GM23338 (cell line): ENCODE measurements at regions not wholly inside any gene's neighbourhood (a gene's known extent, or its start where the extent isn't known, plus 50 kb on each side); places are given as distances from the start of the nearest gene placed in this dataset.

ENCODE experiments used
- ATAC-seq: fragments of 200-7000 bp; cut with Tn5 transposase; 3 replicates; pipeline ENCODE4 v1.9.1; 2020
- DNase-seq: peaks from one replicate; pipeline ENCODE4 v3.0.0-alpha.2; 2015; ENCODE audit warnings: low spot score
- H2AFZ ChIP-seq: fragments of 200-600 bp; sonication (generic); 2 replicates; pipeline ENCODE4 v1.8.0; 2016; ENCODE audit warnings: antibody characterized with exemption, mild to moderate bottlenecking, moderate library complexity
- H3F3A ChIP-seq: fragments of 200-600 bp; sonication (generic); replicated peaks from 2 replicates; pipeline ENCODE4 v1.8.0; 2017; ENCODE audit warnings: antibody characterized with exemption, mixed run types, low read depth
- H3K27ac ChIP-seq: fragments of 200-600 bp; sonication (generic); 2 replicates; pipeline ENCODE4 v1.6.1; 2016; ENCODE audit warnings: low read depth
- H3K27me3 ChIP-seq: fragments of 200-600 bp; sonication (generic); 2 replicates; pipeline ENCODE4 v1.8.0; 2016; ENCODE audit warnings: mild to moderate bottlenecking, mixed run types, moderate library complexity; ENCODE audit not compliant: insufficient read depth
- H3K36me3 ChIP-seq: fragments of 200-600 bp; sonication (generic); 2 replicates; pipeline ENCODE4 v1.8.0; 2016; ENCODE audit warnings: mild to moderate bottlenecking; ENCODE audit not compliant: insufficient read depth
- H3K4me1 ChIP-seq: fragments of 200-600 bp; sonication (generic); 2 replicates; pipeline ENCODE4 v1.8.0; 2016; ENCODE audit warnings: mild to moderate bottlenecking, moderate library complexity; ENCODE audit not compliant: insufficient read depth
- H3K4me2 ChIP-seq: fragments of 200-600 bp; sonication (generic); 2 replicates; pipeline ENCODE4 v1.7.1; 2017; ENCODE audit warnings: mixed run types
- H3K4me3 ChIP-seq: fragments of 200-600 bp; sonication (generic); 2 replicates; pipeline ENCODE4 v1.6.1; 2016; ENCODE audit warnings: mixed run types
- H3K79me2 ChIP-seq: fragments of 200-600 bp; sonication (generic); replicated peaks from 2 replicates; pipeline ENCODE4 v1.8.0; 2017; ENCODE audit warnings: mild to moderate bottlenecking; ENCODE audit not compliant: insufficient read depth
- H3K9me2 ChIP-seq: fragments of 200-600 bp; sonication (generic); 2 replicates; pipeline ENCODE4 v1.8.0; 2017; ENCODE audit not compliant: insufficient read depth
- H4K20me1 ChIP-seq: fragments of 200-600 bp; sonication (generic); replicated peaks from 2 replicates; pipeline ENCODE4 v1.8.0; 2017; ENCODE audit warnings: mild to moderate bottlenecking; ENCODE audit not compliant: insufficient read depth
- H3K27ac Mint-ChIP-seq: 2 replicates; pipeline ENCODE4 v1.8.0; 2020; ENCODE audit warnings: inconsistent platforms, mild to moderate bottlenecking, moderate library complexity, mixed read lengths
- H3K27me3 Mint-ChIP-seq: 3 replicates; pipeline ENCODE4 v1.8.0; 2022; ENCODE audit warnings: low read depth, mild to moderate bottlenecking, moderate library complexity, mixed read lengths, inconsistent platforms; ENCODE audit not compliant: insufficient read depth, poor library complexity
- H3K36me3 Mint-ChIP-seq: 3 replicates; pipeline ENCODE4 v1.8.0; 2021; ENCODE audit warnings: low read depth, mild to moderate bottlenecking, inconsistent platforms, moderate library complexity, mixed read lengths
- H3K4me1 Mint-ChIP-seq: 3 replicates; pipeline ENCODE4 v1.8.0; 2020; ENCODE audit warnings: mild to moderate bottlenecking, inconsistent platforms, mixed read lengths
- H3K4me3 Mint-ChIP-seq: 3 replicates; pipeline ENCODE4 v1.8.0; 2021; ENCODE audit warnings: moderate library complexity, mild to moderate bottlenecking, inconsistent platforms, mixed read lengths
- H3K9me3 Mint-ChIP-seq: 3 replicates; pipeline ENCODE4 v1.8.0; 2020; ENCODE audit warnings: moderate library complexity, mild to moderate bottlenecking, inconsistent platforms, mixed read lengths
- CREB1 ChIP-seq: fragments of 250-450 bp; sonication (Bioruptor Pico); IDR thresholded peaks from 2 replicates; pipeline ENCODE4 v1.5.0; 2020; ENCODE audit warnings: low read depth, mild to moderate bottlenecking, moderate library complexity
- EZH2 ChIP-seq: fragments of 200-600 bp; sonication (generic); IDR thresholded peaks from one replicate; pipeline ENCODE4 v1.8.0; 2017; ENCODE audit warnings: antibody characterized with exemption, mild to moderate bottlenecking, low read depth; ENCODE audit not compliant: unreplicated experiment
- JUNB ChIP-seq: IDR thresholded peaks from one replicate; pipeline ENCODE4 v1.6.1; 2016; ENCODE audit warnings: antibody characterized with exemption; ENCODE audit not compliant: unreplicated experiment
- NANOG ChIP-seq: IDR thresholded peaks from 2 replicates; pipeline ENCODE4 v1.6.1; 2016; ENCODE audit warnings: antibody characterized with exemption, borderline replicate concordance
- POLR2AphosphoS5 ChIP-seq: IDR thresholded peaks from 2 replicates; pipeline ENCODE4 v1.6.1; 2016; ENCODE audit warnings: antibody characterized with exemption, low read depth
- STAT1 ChIP-seq: IDR thresholded peaks from one replicate; pipeline ENCODE4 v1.6.1; 2016; ENCODE audit warnings: antibody characterized with exemption; ENCODE audit not compliant: unreplicated experiment
- ZNF114 ChIP-seq: fragments of 250-450 bp; sonication (Bioruptor Pico); IDR thresholded peaks from 2 replicates; pipeline ENCODE4 v1.5.0; 2020; ENCODE audit warnings: mild to moderate bottlenecking, moderate library complexity
- ZNF331 ChIP-seq: fragments of 250-450 bp; sonication (Bioruptor Pico); IDR thresholded peaks from 2 replicates; pipeline ENCODE4 v1.5.0; 2020; ENCODE audit warnings: low read depth, mild to moderate bottlenecking, moderate library complexity
- TF ChIP-seq, protein P1 (sequence below): IDR thresholded peaks from 2 replicates; pipeline ENCODE4 v1.6.1; 2016; ENCODE audit warnings: antibody characterized with exemption
- TF ChIP-seq, protein P2 (sequence below), 2 experiments: fragments of 200-600 bp in 1 of 2; sonication (generic) in 1 of 2; conservative IDR thresholded peaks; 2 replicates each; pipeline versions ENCODE4 v1.5.1 to v1.6.1; 2016 to 2017; ENCODE audit warnings: antibody characterized with exemption in 2 of 2, low read depth in 2 of 2, mild to moderate bottlenecking in 2 of 2, moderate library complexity in 1 of 2
- TF ChIP-seq, protein P3 (sequence below): IDR thresholded peaks from one replicate; pipeline ENCODE4 v1.6.1; 2018; ENCODE audit warnings: antibody characterized with exemption; ENCODE audit not compliant: unreplicated experiment

DNA sequence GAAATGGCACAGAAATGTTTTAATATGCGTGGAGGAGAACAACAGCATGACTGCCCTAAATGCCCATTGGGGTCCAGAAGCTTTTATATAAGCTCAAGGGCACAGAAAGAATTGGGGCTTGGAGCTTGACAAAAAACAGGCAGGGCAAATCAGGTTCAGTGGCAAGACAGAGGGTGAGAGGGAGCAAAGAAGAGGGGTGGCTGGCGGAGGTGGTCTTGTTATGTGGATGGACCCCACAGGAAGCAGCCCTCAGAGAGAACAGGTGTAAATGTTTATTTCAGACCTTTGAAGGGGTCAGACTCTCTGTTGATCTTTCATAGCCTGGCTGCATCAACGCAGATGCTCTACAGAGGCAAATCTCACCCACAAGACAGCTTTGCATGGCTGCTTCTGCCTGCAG, 213.1 kb upstream of the B3GAT1 start:
- TF ChIP-seq STAT1 = no peak
- TF ChIP-seq POLR2AphosphoS5 = no peak
- no peak for TF ChIP-seq ZNF331 (CRISPR knock-in tag)
- TF ChIP-seq EZH2 = no peak
- TF ChIP-seq NANOG = no peak
- no peak for ATAC-seq
- Histone ChIP-seq H3K4me1 (no peaks in the 10 kb centered on the region), H3F3A (no peaks in the 10 kb centered on the region), H3K27ac (no peak overlapping the region), H3K4me3 (no peak overlapping the region), H3K9me2 (peaks cover 7% of the 10 kb centered on the region; the same call in 1 of the 2 replicates), H3K27me3 (no peaks in the 10 kb centered on the region), H3K79me2 (no peaks in the 10 kb centered on the region), H3K36me3 (no peaks in the 10 kb centered on the region), H3K4me2 (no peak overlapping the region), H2AFZ (no peak overlapping the region), H4K20me1 (no peaks in the 10 kb centered on the region)
- Mint-ChIP-seq H3K4me1 (no peaks in the 10 kb centered on the region), H3K27me3 (no peaks in the 10 kb centered on the region), H3K9me3 (no peaks in the 10 kb centered on the region), H3K4me3 (no peak overlapping the region), H3K27ac (no peak overlapping the region), H3K36me3 (no peaks in the 10 kb centered on the region)
- no peak for DNase-seq

DNA sequence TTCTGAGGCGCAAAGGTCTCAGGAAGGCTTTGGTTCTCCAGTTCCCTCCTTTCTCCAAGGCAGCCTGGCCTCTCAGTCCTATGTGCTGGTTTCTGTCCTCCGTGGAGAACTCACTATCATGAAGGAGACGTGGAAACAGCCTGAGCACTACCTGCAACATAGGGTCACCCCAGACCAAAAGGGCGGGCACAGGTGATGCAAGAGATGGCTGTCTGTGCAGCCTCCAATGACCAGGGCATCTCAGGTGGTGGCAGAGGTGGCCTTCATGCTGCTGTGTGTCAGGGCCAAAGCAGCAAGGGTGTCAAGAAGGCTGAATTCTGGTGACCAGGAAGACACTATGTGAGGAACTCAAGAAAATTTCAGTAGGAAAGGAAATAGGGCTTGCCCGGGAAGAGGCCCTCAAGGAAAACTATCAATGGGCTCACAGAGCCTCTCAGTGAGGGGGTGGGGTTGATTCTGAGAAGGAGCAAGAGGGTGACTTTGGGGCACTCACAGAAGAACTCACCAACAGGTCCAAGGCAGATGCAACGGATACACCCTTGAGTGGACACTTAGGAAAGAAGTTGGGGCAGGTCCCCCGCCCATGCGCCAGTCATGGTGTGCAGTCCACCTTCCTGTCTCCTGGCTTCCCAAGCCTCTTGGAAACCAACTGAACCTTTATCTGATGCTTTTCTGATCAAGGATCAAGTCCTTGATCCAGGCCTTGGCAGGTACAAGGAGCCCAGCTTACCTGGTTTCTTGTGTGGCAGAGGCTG, 212.3 kb upstream of the B3GAT1 start:
- H3F3A ChIP-seq = no peaks in the 10 kb centered on the region
- no peaks in the 10 kb centered on the region for H3K4me1 ChIP-seq
- H3K4me2 ChIP-seq = no peak overlapping the region
- no peaks in the 10 kb centered on the region for H3K79me2 ChIP-seq
- peaks cover 7% of the 10 kb centered on the region; the same call in 1 of the 2 replicates for H3K9me2 ChIP-seq
- H3K27me3 Mint-ChIP-seq = no peaks in the 10 kb centered on the region
- no peak overlapping the region for H3K4me3 ChIP-seq
- H3K9me3 Mint-ChIP-seq = no peaks in the 10 kb centered on the region
- DNase-seq (no peak), ATAC-seq (no peak)
- no peaks in the 10 kb centered on the region for H3K27me3 ChIP-seq
- H3K4me1 Mint-ChIP-seq = no peaks in the 10 kb centered on the region
- no peak overlapping the region for H3K4me3 Mint-ChIP-seq
- no peaks in the 10 kb centered on the region for H3K36me3 Mint-ChIP-seq
- no peaks in the 10 kb centered on the region for H3K36me3 ChIP-seq
- no peak overlapping the region for H3K27ac Mint-ChIP-seq
- no peak overlapping the region for H2AFZ ChIP-seq
- H4K20me1 ChIP-seq = no peaks in the 10 kb centered on the region
- no peak overlapping the region for H3K27ac ChIP-seq
- TF ChIP-seq POLR2AphosphoS5 (no peak), STAT1 (no peak), JUNB (no peak), CREB1 (CRISPR knock-in tag) (no peak), ZNF331 (CRISPR knock-in tag) (no peak), ZNF114 (CRISPR knock-in tag) (no peak)
- TF ChIP-seq, protein P1, sequence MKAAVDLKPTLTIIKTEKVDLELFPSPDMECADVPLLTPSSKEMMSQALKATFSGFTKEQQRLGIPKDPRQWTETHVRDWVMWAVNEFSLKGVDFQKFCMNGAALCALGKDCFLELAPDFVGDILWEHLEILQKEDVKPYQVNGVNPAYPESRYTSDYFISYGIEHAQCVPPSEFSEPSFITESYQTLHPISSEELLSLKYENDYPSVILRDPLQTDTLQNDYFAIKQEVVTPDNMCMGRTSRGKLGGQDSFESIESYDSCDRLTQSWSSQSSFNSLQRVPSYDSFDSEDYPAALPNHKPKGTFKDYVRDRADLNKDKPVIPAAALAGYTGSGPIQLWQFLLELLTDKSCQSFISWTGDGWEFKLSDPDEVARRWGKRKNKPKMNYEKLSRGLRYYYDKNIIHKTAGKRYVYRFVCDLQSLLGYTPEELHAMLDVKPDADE = no peak
- TF ChIP-seq, protein P2, sequence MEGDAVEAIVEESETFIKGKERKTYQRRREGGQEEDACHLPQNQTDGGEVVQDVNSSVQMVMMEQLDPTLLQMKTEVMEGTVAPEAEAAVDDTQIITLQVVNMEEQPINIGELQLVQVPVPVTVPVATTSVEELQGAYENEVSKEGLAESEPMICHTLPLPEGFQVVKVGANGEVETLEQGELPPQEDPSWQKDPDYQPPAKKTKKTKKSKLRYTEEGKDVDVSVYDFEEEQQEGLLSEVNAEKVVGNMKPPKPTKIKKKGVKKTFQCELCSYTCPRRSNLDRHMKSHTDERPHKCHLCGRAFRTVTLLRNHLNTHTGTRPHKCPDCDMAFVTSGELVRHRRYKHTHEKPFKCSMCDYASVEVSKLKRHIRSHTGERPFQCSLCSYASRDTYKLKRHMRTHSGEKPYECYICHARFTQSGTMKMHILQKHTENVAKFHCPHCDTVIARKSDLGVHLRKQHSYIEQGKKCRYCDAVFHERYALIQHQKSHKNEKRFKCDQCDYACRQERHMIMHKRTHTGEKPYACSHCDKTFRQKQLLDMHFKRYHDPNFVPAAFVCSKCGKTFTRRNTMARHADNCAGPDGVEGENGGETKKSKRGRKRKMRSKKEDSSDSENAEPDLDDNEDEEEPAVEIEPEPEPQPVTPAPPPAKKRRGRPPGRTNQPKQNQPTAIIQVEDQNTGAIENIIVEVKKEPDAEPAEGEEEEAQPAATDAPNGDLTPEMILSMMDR (conservative IDR thresholded peaks at IDR 0.05; ENCODE audit: low read depth in 2 of 2) = no peak
- TF ChIP-seq, protein P3, sequence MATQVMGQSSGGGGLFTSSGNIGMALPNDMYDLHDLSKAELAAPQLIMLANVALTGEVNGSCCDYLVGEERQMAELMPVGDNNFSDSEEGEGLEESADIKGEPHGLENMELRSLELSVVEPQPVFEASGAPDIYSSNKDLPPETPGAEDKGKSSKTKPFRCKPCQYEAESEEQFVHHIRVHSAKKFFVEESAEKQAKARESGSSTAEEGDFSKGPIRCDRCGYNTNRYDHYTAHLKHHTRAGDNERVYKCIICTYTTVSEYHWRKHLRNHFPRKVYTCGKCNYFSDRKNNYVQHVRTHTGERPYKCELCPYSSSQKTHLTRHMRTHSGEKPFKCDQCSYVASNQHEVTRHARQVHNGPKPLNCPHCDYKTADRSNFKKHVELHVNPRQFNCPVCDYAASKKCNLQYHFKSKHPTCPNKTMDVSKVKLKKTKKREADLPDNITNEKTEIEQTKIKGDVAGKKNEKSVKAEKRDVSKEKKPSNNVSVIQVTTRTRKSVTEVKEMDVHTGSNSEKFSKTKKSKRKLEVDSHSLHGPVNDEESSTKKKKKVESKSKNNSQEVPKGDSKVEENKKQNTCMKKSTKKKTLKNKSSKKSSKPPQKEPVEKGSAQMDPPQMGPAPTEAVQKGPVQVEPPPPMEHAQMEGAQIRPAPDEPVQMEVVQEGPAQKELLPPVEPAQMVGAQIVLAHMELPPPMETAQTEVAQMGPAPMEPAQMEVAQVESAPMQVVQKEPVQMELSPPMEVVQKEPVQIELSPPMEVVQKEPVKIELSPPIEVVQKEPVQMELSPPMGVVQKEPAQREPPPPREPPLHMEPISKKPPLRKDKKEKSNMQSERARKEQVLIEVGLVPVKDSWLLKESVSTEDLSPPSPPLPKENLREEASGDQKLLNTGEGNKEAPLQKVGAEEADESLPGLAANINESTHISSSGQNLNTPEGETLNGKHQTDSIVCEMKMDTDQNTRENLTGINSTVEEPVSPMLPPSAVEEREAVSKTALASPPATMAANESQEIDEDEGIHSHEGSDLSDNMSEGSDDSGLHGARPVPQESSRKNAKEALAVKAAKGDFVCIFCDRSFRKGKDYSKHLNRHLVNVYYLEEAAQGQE = no peak
